HG03159 (cell line): ENCODE measurements at regions not wholly inside any gene's neighbourhood (a gene's known extent, or its start where the extent isn't known, plus 50 kb on each side); places are given as distances from the start of the nearest gene placed in this dataset.

Experiments
- ATAC-seq: cut with Tn5 transposase; IDR thresholded peaks from one replicate; pipeline ENCODE4 v1.9.1; 2021; ENCODE audit warnings: mild to moderate bottlenecking, moderate library complexity; ENCODE audit not compliant: unreplicated experiment

GRCh38 chr12:65596514-65597091 is 227.7 kb upstream of the HMGA2 start:
- no peak for ATAC-seq

- ATAC-seq, result no peak
These were observed 226.8 kb upstream of the HMGA2 start for GRCh38 chr12:65597527-65597926.

- no peak for ATAC-seq
These were observed 225.6 kb upstream of the HMGA2 start for GRCh38 chr12:65598688-65599087.

DNA sequence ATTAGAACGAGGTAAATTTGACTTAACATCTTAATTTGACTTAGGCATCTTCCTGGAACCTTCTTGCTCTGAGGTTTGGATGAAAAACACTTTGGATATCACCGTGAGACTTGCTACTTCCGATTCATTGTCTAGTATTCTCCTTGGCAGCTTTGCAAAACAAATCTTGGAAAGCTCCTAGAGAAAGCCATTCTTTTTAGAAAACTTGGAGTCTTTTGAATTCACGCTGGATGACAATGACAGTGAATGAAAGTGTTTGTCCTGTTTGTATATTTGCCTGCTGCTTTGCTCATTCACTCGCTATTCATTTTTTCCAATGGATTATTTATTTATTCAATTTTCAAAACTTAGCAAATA is 222.1 kb upstream of the HMGA2 start:
- no peak for ATAC-seq

DNA sequence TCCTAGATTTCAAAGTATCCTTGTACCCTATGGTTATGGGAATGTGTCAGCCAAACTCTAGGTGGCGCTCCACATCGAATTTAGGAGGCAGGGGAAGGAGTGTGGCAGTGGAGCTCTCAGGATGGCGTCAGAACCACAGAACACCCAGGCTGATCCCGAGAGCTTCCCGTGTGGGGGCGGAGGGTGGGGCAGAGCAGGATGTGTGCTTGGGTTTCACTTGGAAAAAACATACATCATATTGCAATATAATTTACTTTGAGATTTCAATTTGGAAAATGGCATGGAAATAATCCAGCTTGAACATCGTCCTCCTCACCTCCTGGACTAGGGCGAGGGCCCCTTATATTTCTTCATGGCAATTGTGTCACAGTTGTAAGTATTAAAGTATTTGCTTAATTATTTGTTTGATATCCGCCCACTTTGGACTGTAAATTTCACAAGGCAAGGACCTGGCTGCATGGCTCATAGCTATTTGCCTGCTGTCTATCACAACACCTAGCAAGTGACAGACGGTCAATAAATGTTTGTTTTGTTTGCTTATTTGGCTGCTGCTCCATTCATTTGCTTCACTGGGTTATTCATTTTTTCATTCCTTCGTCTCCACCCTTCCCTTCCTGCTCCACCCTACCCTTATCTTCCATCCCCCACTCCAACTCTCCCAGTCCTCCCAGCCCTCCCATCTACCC is 221.5 kb upstream of the HMGA2 start:
- peak; percentile 73 for ATAC-seq

- no peak for ATAC-seq
These were observed 220.6 kb upstream of the HMGA2 start for GRCh38 chr12:65603438-65604351.

GRCh38 chr12:65605019-65605418 is 219.3 kb upstream of the HMGA2 start:
- no peak for ATAC-seq

- ATAC-seq, result no peak
These were observed 218.1 kb upstream of the HMGA2 start for GRCh38 chr12:65606008-65606766.

- ATAC-seq, result no peak
These were observed 216.9 kb upstream of the HMGA2 start for GRCh38 chr12:65607401-65607841.

- ATAC-seq, result no peak
These were observed 215.9 kb upstream of the HMGA2 start for GRCh38 chr12:65608319-65608916.

DNA sequence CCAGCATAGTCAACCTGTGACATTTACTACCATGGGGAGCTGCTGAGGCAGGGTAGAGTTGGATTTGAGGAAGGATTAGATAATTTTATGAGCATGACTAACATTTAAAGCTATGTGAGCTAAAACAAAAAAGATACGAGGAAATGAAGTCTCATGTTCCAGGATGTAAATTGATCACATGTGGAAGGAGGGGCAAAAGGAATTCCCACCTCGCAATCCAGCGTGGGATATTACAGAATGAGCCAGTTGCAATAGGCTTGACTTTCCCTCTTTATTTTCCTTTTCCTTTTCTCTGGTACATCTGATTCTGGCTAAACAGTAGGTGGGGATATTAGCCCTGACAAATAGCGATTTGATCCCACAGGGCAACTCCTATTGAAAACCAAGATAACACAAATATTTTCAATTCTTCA is 214.9 kb upstream of the HMGA2 start:
- no peak for ATAC-seq

DNA sequence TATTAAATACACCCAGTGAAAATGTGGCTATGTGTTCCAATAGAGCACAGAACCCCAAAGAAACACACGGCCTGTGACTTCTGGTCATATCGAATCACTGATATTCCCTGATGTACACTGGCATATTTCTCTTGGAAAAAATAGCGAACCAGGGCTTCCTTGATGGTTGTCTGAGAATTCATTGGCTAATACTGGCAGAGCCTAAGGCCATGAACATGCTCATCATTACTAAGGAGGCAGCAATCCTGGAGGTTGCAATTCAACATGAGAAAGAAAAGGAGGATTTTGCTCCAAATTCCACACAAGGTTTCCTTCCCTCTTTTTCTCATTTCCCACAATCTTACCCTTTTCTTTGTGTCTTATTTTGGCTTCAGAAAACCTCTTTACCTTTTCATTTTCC is 212.9 kb upstream of the HMGA2 start:
- ATAC-seq, result no peak

GRCh38 chr12:65612440-65612839 is 211.8 kb upstream of the HMGA2 start:
- no peak for ATAC-seq

- ATAC-seq, result no peak
These were observed 210.6 kb upstream of the HMGA2 start for GRCh38 chr12:65613692-65614091.

DNA sequence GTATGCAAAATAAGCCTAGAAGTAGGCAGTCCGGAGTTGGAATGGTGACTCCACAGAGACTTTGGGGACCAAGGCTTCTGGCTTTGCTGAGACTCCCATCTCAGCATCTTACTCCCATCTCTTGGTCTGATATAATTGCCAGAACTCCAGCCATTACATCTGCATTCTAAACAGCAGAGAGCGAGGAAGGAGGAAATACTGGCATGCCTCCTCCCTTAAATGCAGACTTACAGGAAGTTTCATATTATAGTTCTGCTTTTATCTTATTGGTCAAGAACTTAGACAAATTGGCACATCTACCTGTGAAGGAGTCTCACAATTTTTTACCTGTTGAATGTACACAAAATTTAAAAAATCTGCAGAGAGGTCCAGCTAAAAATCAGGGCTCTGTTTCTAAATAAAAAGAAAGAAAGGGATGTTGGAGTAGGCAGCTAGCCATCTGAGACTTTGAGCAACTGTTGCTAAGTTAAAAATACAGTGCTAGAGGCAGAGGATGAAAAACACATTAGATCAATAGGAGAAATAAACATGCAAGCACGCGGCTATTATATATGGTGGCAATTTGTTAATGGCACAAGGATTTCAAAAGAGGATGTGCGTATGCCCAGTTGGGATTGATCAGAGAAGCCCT is 209.9 kb upstream of the HMGA2 start:
- ATAC-seq, result no peak

DNA sequence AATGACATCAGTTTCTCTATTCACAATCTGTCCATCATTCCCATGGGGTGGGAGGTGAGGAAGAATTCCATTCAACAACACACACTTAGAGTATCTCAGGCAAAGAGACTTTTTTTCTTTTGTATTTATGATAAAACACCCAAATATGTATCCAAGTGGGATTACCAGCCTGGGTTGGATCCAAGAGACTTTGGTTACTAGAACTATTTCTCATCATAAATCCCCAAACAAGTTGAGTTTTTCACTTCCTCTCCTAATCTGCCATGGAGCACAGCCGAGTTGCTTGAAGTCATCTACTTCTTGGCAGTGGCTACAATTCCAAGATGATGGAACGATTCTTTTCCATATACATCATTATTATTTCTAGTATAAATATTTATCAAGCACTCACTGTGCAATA is 209.2 kb upstream of the HMGA2 start:
- no peak for ATAC-seq

DNA sequence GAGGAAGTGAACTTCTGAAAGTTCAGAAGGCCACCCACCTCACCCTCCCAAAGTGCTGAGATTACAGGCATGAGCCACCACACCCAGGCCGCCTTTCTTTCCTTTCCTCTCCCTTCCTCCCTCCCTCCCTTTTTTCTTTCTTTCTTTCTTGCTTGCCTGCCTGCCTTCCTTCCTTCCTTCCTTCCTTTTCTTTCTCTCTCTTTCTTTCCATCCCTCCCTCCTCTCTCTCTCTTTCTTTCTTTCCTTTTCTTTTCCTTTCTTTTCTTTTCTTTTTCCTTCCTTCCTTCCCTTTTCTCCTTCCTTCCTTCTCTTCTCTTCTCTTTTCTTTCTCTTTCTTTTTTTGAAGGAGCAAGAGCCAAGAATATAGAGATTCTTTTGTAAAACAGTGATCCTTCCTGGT is 208.3 kb upstream of the HMGA2 start:
- no peak for ATAC-seq

DNA sequence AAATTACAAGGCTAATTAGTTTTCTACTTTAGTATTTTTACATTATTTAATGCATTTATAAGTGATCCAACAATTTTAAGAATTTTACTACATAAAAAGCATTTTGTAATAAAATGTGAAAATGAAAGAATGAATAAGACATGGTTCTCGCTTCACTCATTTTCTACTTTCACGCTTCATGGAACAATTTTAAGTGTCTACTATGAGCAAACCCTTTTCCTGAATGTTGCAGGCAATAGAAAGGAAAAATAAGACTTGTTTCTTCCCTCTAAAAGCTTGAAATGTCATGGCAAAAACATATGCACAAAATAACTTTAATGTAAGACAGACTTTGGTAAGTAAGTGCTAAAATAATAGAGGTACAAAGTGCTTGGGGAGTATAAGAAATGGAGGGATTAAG is 205.7 kb upstream of the HMGA2 start:
- no peak for ATAC-seq

GRCh38 chr12:65619018-65619417 is 205.3 kb upstream of the HMGA2 start:
- ATAC-seq, result no peak

GRCh38 chr12:65620046-65620445 is 204.2 kb upstream of the HMGA2 start:
- no peak for ATAC-seq
